Fibroblast of gingiva (primary cell): ENCODE measurements at regions not wholly inside any gene's neighbourhood (a gene's known extent, or its start where the extent isn't known, plus 50 kb on each side); places are given as distances from the start of the nearest gene placed in this dataset.

Source experiments
- DNase-seq: peaks from one replicate; pipeline ENCODE4 v3.0.0-alpha.2; 2011; ENCODE audit warnings: low read depth

GRCh38 chr2:15793078-15793913, 147.1 kb upstream of the MYCN start:
- no peak for DNase-seq

- DNase-seq: no peak
These were observed 146.4 kb upstream of the MYCN start for GRCh38 chr2:15793978-15794377.

GRCh38 chr2:15794608-15795134, 145.7 kb upstream of the MYCN start:
- no peak for DNase-seq

- no peak for DNase-seq
These were observed 144.9 kb upstream of the MYCN start for GRCh38 chr2:15795426-15795825.

- no peak for DNase-seq
These were observed 144.0 kb upstream of the MYCN start for GRCh38 chr2:15796167-15796942.

- no peak for DNase-seq
These were observed 143.0 kb upstream of the MYCN start for GRCh38 chr2:15797231-15797938.

GRCh38 chr2:15797939-15798281, 142.4 kb upstream of the MYCN start:
- DNase-seq: no peak

GRCh38 chr2:15798701-15799431, 141.5 kb upstream of the MYCN start:
- DNase-seq: no peak

- DNase-seq: no peak
These were observed 140.9 kb upstream of the MYCN start for GRCh38 chr2:15799432-15799827.

- no peak for DNase-seq
These were observed 139.6 kb upstream of the MYCN start for GRCh38 chr2:15800495-15801329.

GRCh38 chr2:15801439-15801838, 138.9 kb upstream of the MYCN start:
- DNase-seq: no peak

- no peak for DNase-seq
These were observed 138.4 kb upstream of the MYCN start for GRCh38 chr2:15801904-15802303.

- no peak for DNase-seq
These were observed 137.4 kb upstream of the MYCN start for GRCh38 chr2:15802657-15803542.

- no peak for DNase-seq
These were observed 136.7 kb upstream of the MYCN start for GRCh38 chr2:15803543-15804245.

- DNase-seq: no peak
These were observed 136.1 kb upstream of the MYCN start for GRCh38 chr2:15804246-15804619.

GRCh38 chr2:15804691-15805090, 135.7 kb upstream of the MYCN start:
- DNase-seq: no peak

GRCh38 chr2:15805206-15805605, 135.1 kb upstream of the MYCN start:
- DNase-seq: no peak

- DNase-seq: no peak
These were observed 134.6 kb upstream of the MYCN start for GRCh38 chr2:15805772-15806171.

- no peak for DNase-seq
These were observed 133.4 kb upstream of the MYCN start for GRCh38 chr2:15806801-15807417.
